ENCODE measurements at regions not wholly inside any gene's neighbourhood (a gene's known extent, or its start where the extent isn't known, plus 50 kb on each side); places are given as distances from the start of the nearest gene placed in this dataset.

- TF ChIP-seq ZBTB11 (CRISPR knock-in tag; IDR thresholded peaks at IDR 0.05) (no peak), SPI1 (IDR thresholded peaks at IDR 0.05; ENCODE audit: borderline replicate concordance, insufficient read depth, low read depth, low read length) (peak; percentile 79; the same call in 1 of the 2 replicates), RB1 (IDR thresholded peaks at IDR 0.05; ENCODE audit: borderline replicate concordance) (0 out of 2 replicates have a peak, but pooled peaks have one; percentile 27), ETV6 (conservative IDR thresholded peaks at IDR 0.05 in 1 of 2, IDR thresholded peaks at IDR 0.05 in 1 of 2; ENCODE audit: borderline replicate concordance in 1 of 2, low read depth in 1 of 2) (no peak), NBN (IDR thresholded peaks at IDR 0.05) (peak; percentile 67), NR2C1 (IDR thresholded peaks at IDR 0.05) (no peak), SMC3 (IDR thresholded peaks at IDR 0.05; ENCODE audit: borderline replicate concordance, low read length) (peak; percentile 89; the same call in 1 of the 2 replicates), CHD2 (IDR thresholded peaks at IDR 0.05; ENCODE audit: borderline replicate concordance, low read depth, low read length) (0 out of 2 replicates have a peak, but pooled peaks have one; percentile 57), SMARCA5 (IDR thresholded peaks at IDR 0.05) (0 out of 2 replicates have a peak, but pooled peaks have one; percentile 53), KDM1A (IDR thresholded peaks at IDR 0.05; ENCODE audit: borderline replicate concordance) (no peak), PML (IDR thresholded peaks at IDR 0.05; ENCODE audit: low read length) (no peak), NRF1 (conservative IDR thresholded peaks at IDR 0.05; ENCODE audit: low read depth, low read length) (no peak), ZNF622 (IDR thresholded peaks at IDR 0.05) (no peak), LARP7 (IDR thresholded peaks at IDR 0.05) (no peak), MTA3 (IDR thresholded peaks at IDR 0.05; ENCODE audit: borderline replicate concordance, low read length) (no peak), RBBP5 (conservative IDR thresholded peaks at IDR 0.05) (no peak), ATF3 (IDR thresholded peaks at IDR 0.05; ENCODE audit: borderline replicate concordance, extremely low read depth, low read depth, low read length) (no peak), ZNF592 (IDR thresholded peaks at IDR 0.05) (no peak), YY1 (IDR thresholded peaks at IDR 0.05; ENCODE audit: low read depth, low read length) (peak; percentile 68), POLR2AphosphoS2 (IDR thresholded peaks at IDR 0.05; ENCODE audit: low read depth, low read length) (no peak), MTA2 (IDR thresholded peaks at IDR 0.05; ENCODE audit: low read depth) (peak; percentile 74), EGR1 (IDR thresholded peaks at IDR 0.05; ENCODE audit: borderline replicate concordance in 1 of 2, low read depth in 2 of 2, low read length in 2 of 2) (0 out of 3 replicates have a peak, but pooled peaks of 1 of the 2 experiments have one; percentile 3)
These were observed 76.6 kb downstream of the NDUFS5 start (continued) for GRCh38 chr1:39102537-39103327.

Data from GM12878 (cell line).